GM12878 (cell line): ENCODE measurements at regions not wholly inside any gene's neighbourhood (a gene's known extent, or its start where the extent isn't known, plus 50 kb on each side); places are given as distances from the start of the nearest gene placed in this dataset.
"Not testable (repeated sequence)": the region's sequence is repeated elsewhere in the genome, so short reads cannot be mapped to it uniquely, and the experiment has no call there.

ENCODE experiments used
- ATAC-seq: fragments of 200-7000 bp; cut with Tn5 transposase; 3 replicates; pipeline ENCODE4 v1.9.1; 2020; ENCODE audit warnings: mild to moderate bottlenecking, moderate library complexity
- BruUV-seq: library from RNA; stranded (reverse); fragments of 400-500 nt; replicated peaks from 2 replicates; lab custom pipeline; 2021; lab: Mats Ljungman, UMichigan
- CTCF ChIA-PET: fragments of 300-600 bp; sonication (Branson Sonifier 250); formaldehyde crosslinking; extraction: SDS; loops from one replicate; lab custom pipeline; 2021; ENCODE audit warnings: inconsistent platforms; lab: Yijun Ruan, JAX
- POLR2A ChIA-PET: fragments of 350-600 bp; formaldehyde crosslinking; extraction: SDS; loops from one replicate; lab custom pipeline; 2021; ENCODE audit warnings: inconsistent platforms; lab: Charles Lee
- RAD21 ChIA-PET: fragments of 300-600 bp; sonication (Branson Sonifier 250); formaldehyde crosslinking; loops from one replicate; lab custom pipeline; 2023; ENCODE audit warnings: antibody characterized with exemption; ENCODE audit not compliant: unreplicated experiment; lab: Charles Lee
- SMC1A ChIA-PET: fragments of 300-600 bp; sonication (Branson Sonifier 250); formaldehyde crosslinking; loops from one replicate; lab custom pipeline; 2023; ENCODE audit not compliant: unreplicated experiment, uncharacterized antibody; lab: Charles Lee
- DNase-seq: peaks from one replicate; pipeline ENCODE4 v3.0.0-alpha.2; 2011; ENCODE audit warnings: low read depth, low spot score
- FAIRE-seq: peaks from 3 replicates; lab custom pipeline; 2011; peaks lifted over from hg19 to GRCh38; lab: Jason Lieb, UNC
- H2AFZ ChIP-seq: 2 replicates; pipeline ENCODE4 v1.6.0; 2011; ENCODE audit warnings: low read depth, low read length, control low read depth; ENCODE audit not compliant: control insufficient read depth
- H3K27ac ChIP-seq: 2 replicates; pipeline ENCODE4 v1.5.1; 2011; ENCODE audit warnings: control low read depth; ENCODE audit not compliant: control insufficient read depth, insufficient read depth
- H3K27me3 ChIP-seq, 2 experiments: replicated peaks in 1 of 2; 2 replicates each; pipeline versions ENCODE4 v1.6.0 to v1.6.1; 2011; ENCODE audit warnings: low read length in 1 of 2; ENCODE audit not compliant: control insufficient read depth in 2 of 2, insufficient read depth in 2 of 2
- H3K36me3 ChIP-seq, 2 experiments: 2 replicates each; pipeline ENCODE4 v1.5.1; 2011; ENCODE audit warnings: low read length in 1 of 2; ENCODE audit not compliant: control insufficient read depth in 2 of 2, insufficient read depth in 2 of 2
- H3K4me1 ChIP-seq: 2 replicates; pipeline ENCODE4 v1.6.1; 2011; ENCODE audit warnings: mild to moderate bottlenecking, low read length, moderate library complexity, mixed read lengths; ENCODE audit not compliant: control insufficient read depth, insufficient read depth
- H3K4me2 ChIP-seq: 2 replicates; pipeline ENCODE4 v1.6.0; 2011; ENCODE audit warnings: control low read depth; ENCODE audit not compliant: control insufficient read depth, insufficient read depth
- H3K4me3 ChIP-seq: fragments of 200-600 bp; sonication (generic); 2 replicates; pipeline ENCODE4 v1.5.1; 2016
- H3K79me2 ChIP-seq: 2 replicates; pipeline ENCODE4 v1.6.0; 2011; ENCODE audit warnings: low read length; ENCODE audit not compliant: control insufficient read depth, insufficient read depth
- H3K9ac ChIP-seq: 2 replicates; pipeline ENCODE4 v1.8.0; 2011; ENCODE audit warnings: low read length, control low read depth, mixed read lengths; ENCODE audit not compliant: control insufficient read depth, insufficient read depth
- H3K9me3 ChIP-seq: replicated peaks from 3 replicates; pipeline ENCODE4 v1.5.1; 2011; ENCODE audit warnings: mild to moderate bottlenecking, low read length; ENCODE audit not compliant: control insufficient read depth, insufficient read depth
- H4K20me1 ChIP-seq: 2 replicates; pipeline ENCODE4 v1.6.0; 2011; ENCODE audit not compliant: control insufficient read depth, insufficient read depth
- BMI1 ChIP-seq: fragments of 450-650 bp; IDR thresholded peaks from 2 replicates; pipeline ENCODE4 v1.6.1; 2016; ENCODE audit warnings: mild to moderate bottlenecking, moderate library complexity, borderline replicate concordance
- E4F1 ChIP-seq: fragments of 450-650 bp; IDR thresholded peaks from 2 replicates; pipeline ENCODE4 v1.6.1; 2018; ENCODE audit warnings: borderline replicate concordance, mild to moderate bottlenecking; ENCODE audit not compliant: partially characterized antibody
- MYC ChIP-seq: IDR thresholded peaks from 2 replicates; pipeline ENCODE4 v1.6.1; 2011; ENCODE audit warnings: mild to moderate bottlenecking, low read length, moderate library complexity, inconsistent platforms; ENCODE audit not compliant: insufficient read depth, insufficient replicate concordance, insufficient read length, severe bottlenecking
- NBN ChIP-seq: fragments of 450-650 bp; IDR thresholded peaks from 2 replicates; pipeline ENCODE4 v1.6.1; 2016
- RUNX3 ChIP-seq: IDR thresholded peaks from 2 replicates; pipeline ENCODE4 v1.6.1; 2012; ENCODE audit warnings: low read length, inconsistent platforms
- SKIL ChIP-seq: fragments of 450-650 bp; IDR thresholded peaks from 2 replicates; pipeline ENCODE4 v1.6.1; 2017; ENCODE audit warnings: mild to moderate bottlenecking, low read depth, inconsistent platforms; ENCODE audit not compliant: poor library complexity, severe bottlenecking
- SMAD1 ChIP-seq: fragments of 450-650 bp; IDR thresholded peaks from 2 replicates; pipeline ENCODE4 v1.6.1; 2018; ENCODE audit warnings: mild to moderate bottlenecking, low read depth; ENCODE audit not compliant: partially characterized antibody
- SREBF1 ChIP-seq: IDR thresholded peaks from 2 replicates; pipeline ENCODE4 v1.6.1; 2012; ENCODE audit warnings: mild to moderate bottlenecking, low read length
- USF2 ChIP-seq: IDR thresholded peaks from 2 replicates; pipeline ENCODE4 v1.6.1; 2011; ENCODE audit warnings: low read depth, low read length, improper control_type of control experiment, borderline replicate concordance
- WGBS: methylation state at CpG from one replicate; pipeline ENCODE4 v1.1.6; 2016; ENCODE audit warnings: low lambda C conversion rate; ENCODE audit not compliant: insufficient replicate concordance, insufficient coverage; ENCODE audit errors: missing lambda C conversion rate; 5-methylcytosine and 5-hydroxymethylcytosine counted together
- in situ Hi-C: fragments of 300-500 bp; cut with MboI; formaldehyde crosslinking; loops from 9 replicates; pipeline ENCODE4 v1.14.3; 2018; ENCODE audit warnings: mixed read lengths
- intact Hi-C: fragments of 100-400 bp; cut with micrococcal nuclease; formaldehyde crosslinking; loops from one replicate; pipeline ENCODE4 v1.14.2; 2022; ENCODE audit not compliant: unreplicated experiment

GRCh38 chr10:61252326-61252725 lies 200.9 kb downstream of the TMEM26 start:
- in situ Hi-C loops, H3K9me3 ChIP-seq, H2AFZ ChIP-seq, H3K4me1 ChIP-seq, SMC1A ChIA-PET, FAIRE-seq, H3K36me3 ChIP-seq, intact Hi-C loops, H3K27ac ChIP-seq, H3K27me3 ChIP-seq, POLR2A ChIA-PET, CTCF ChIA-PET, H3K4me2 ChIP-seq, H3K9ac ChIP-seq, H4K20me1 ChIP-seq, DNase-seq, BruUV-seq, ATAC-seq, H3K79me2 ChIP-seq, RAD21 ChIA-PET, H3K4me3 ChIP-seq: not testable (repeated sequence)
- WGBS: 0% methylated on average over 1 of the region's 1 CpG

- Histone ChIP-seq H3K9me3 (no peaks in the 10 kb centered on the region), H2AFZ (no peak overlapping the region)
- in situ Hi-C loops: no loop called here
- TF ChIP-seq SMAD1 (no peak), NBN (no peak), SREBF1 (no peak), E4F1 (no peak), MYC (no peak), BMI1 (no peak), SKIL (no peak), RUNX3 (no peak), USF2 (no peak)
- TF ChIP-seq, all 136 proteins: peak for 0
- ChIA-PET CTCF (no interaction called here), POLR2A (no interaction called here), SMC1A (no interaction called here), RAD21 (no interaction called here)
- no peak overlapping the region for H3K27ac ChIP-seq
- H3K4me1 ChIP-seq: no peaks in the 10 kb centered on the region
- no peak overlapping the region for H3K4me2 ChIP-seq
- no peak for FAIRE-seq
- intact Hi-C loops: no loop called here
- no peak for DNase-seq
- no peak overlapping the region for H3K4me3 ChIP-seq
- no peaks in the 10 kb centered on the region for H3K79me2 ChIP-seq
- H3K27me3 ChIP-seq: no peaks in the 10 kb centered on the region
- no peaks in the 10 kb centered on the region for H4K20me1 ChIP-seq
- no TSS peak for BruUV-seq
- H3K9ac ChIP-seq: no peak overlapping the region
- no peaks in the 10 kb centered on the region for H3K36me3 ChIP-seq
- WGBS: 6% methylated on average over 1 of the region's 1 CpG
- no peak for ATAC-seq
Measured at GRCh38 chr10:61251089-61251488, 202.1 kb downstream of the TMEM26 start.
